ENCODE measurements at regions not wholly inside any gene's neighbourhood (a gene's known extent, or its start where the extent isn't known, plus 50 kb on each side); places are given as distances from the start of the nearest gene placed in this dataset.
"Not testable (repeated sequence)": the region's sequence is repeated elsewhere in the genome, so short reads cannot be mapped to it uniquely, and the experiment has no call there.

- no peak for DNase-seq (ENCODE audit: low read depth, low spot score)
- in situ Hi-C loops (cut with HindIII; ENCODE audit: low sequenced_read_pairs) = no loop called here
- TF ChIP-seq CTCF (IDR thresholded peaks at IDR 0.05; ENCODE audit: low read depth, low read length) = no peak
- no peak overlapping the region for H3K4me3 ChIP-seq (ENCODE audit: low read depth, low read length)
Observed at GRCh38 chr7:131943646-131944045, 387.2 kb upstream of the PODXL start.

- H3K4me3 ChIP-seq (ENCODE audit: low read depth, low read length) = no peak overlapping the region
- in situ Hi-C loops (cut with HindIII; ENCODE audit: low sequenced_read_pairs) = no loop called here
- TF ChIP-seq CTCF (IDR thresholded peaks at IDR 0.05; ENCODE audit: low read depth, low read length) = no peak
- no peak for DNase-seq (ENCODE audit: low read depth, low spot score)
Observed at GRCh38 chr7:131943211-131943610, 386.8 kb upstream of the PODXL start.

- no peak for DNase-seq (ENCODE audit: low read depth, low spot score)
- in situ Hi-C loops (cut with HindIII; ENCODE audit: low sequenced_read_pairs) = no loop called here
- H3K4me3 ChIP-seq (ENCODE audit: low read depth, low read length) = no peak overlapping the region
- TF ChIP-seq CTCF (IDR thresholded peaks at IDR 0.05; ENCODE audit: low read depth, low read length) = no peak
Observed at GRCh38 chr7:131942287-131943150, 386.1 kb upstream of the PODXL start.

- H3K4me3 ChIP-seq (ENCODE audit: low read depth, low read length) = no peak overlapping the region
- TF ChIP-seq CTCF (IDR thresholded peaks at IDR 0.05; ENCODE audit: low read depth, low read length) = no peak
- no peak for DNase-seq (ENCODE audit: low read depth, low spot score)
- in situ Hi-C loops (cut with HindIII; ENCODE audit: low sequenced_read_pairs) = no loop called here
Observed at GRCh38 chr7:131941291-131941690, 384.9 kb upstream of the PODXL start.

GRCh38 chr7:131940621-131941165 lies 384.3 kb upstream of the PODXL start:
- DNase-seq (ENCODE audit: low read depth, low spot score) = no peak
- no peak overlapping the region for H3K4me3 ChIP-seq (ENCODE audit: low read depth, low read length)
- in situ Hi-C loops (cut with HindIII; ENCODE audit: low sequenced_read_pairs) = no loop called here
- no peak for TF ChIP-seq CTCF (IDR thresholded peaks at IDR 0.05; ENCODE audit: low read depth, low read length)

GRCh38 chr7:131938788-131939187 lies 382.4 kb upstream of the PODXL start:
- DNase-seq (ENCODE audit: low read depth, low spot score); in situ Hi-C loops (cut with HindIII; ENCODE audit: low sequenced_read_pairs); H3K4me3 ChIP-seq (ENCODE audit: low read depth, low read length): not testable (repeated sequence)

- TF ChIP-seq CTCF (IDR thresholded peaks at IDR 0.05; ENCODE audit: low read depth, low read length) = no peak
- DNase-seq (ENCODE audit: low read depth, low spot score) = no peak
- in situ Hi-C loops (cut with HindIII; ENCODE audit: low sequenced_read_pairs) = no loop called here
- H3K4me3 ChIP-seq (ENCODE audit: low read depth, low read length) = no peak overlapping the region
Observed at GRCh38 chr7:131937868-131938267, 381.4 kb upstream of the PODXL start.
